ENCODE measurements at regions not wholly inside any gene's neighbourhood (a gene's known extent, or its start where the extent isn't known, plus 50 kb on each side); places are given as distances from the start of the nearest gene placed in this dataset.
"Not testable (repeated sequence)": the region's sequence is repeated elsewhere in the genome, so short reads cannot be mapped to it uniquely, and the experiment has no call there.

DNA sequence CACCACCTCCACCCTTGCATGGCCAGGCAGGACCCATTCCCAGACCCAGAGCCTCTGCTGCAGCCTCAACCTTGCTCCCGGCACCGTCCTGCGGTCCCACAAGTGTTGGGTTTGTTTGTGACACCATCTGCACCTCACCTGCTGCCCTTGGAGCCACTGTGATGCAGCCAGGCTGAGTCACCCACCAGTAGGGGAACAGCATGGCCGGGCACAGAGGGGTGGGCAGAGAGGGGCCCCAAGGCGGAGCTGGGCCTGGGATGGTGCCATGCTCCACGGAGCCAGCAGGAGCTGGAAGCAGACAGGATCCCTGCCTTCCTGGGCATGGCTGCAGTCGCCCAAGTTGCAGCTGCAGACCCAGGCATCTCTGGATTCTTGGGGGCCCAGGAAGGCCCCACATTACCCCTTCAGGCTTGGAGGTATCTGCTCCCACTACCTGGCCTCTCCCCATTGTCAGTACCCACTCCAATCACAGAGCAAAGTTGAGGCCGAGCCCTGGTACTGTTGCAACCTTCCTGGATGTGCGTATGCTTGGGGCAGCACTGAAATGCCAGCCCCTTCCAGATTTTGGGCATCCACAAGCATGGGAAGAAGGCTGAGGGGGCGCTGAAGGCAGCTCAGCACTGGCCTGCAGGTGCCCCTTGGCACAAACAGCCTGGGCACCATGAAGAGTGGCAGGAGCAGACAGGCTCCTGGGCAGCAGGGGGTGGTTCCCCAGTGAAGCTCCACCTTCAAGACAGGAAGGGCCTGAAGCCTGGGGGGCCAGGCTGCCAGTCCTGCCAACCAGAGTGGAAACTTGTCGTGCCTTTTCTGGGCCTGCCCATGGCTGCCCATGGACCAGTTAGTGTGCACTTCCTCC is 172.8 kb downstream of the MATN1 start:
- no peak for FAIRE-seq

- not testable (repeated sequence) for FAIRE-seq
Observed at GRCh38 chr1:30549872-30550271, 173.5 kb downstream of the MATN1 start.

- FAIRE-seq = peak; percentile 92
Observed at GRCh38 chr1:30548294-30548693, 175.1 kb downstream of the MATN1 start.

- FAIRE-seq = not testable (repeated sequence)
Observed at GRCh38 chr1:30547326-30547725, 176.1 kb downstream of the MATN1 start.

GRCh38 chr1:30545365-30545764 is 178.0 kb downstream of the MATN1 start:
- FAIRE-seq = no peak

DNA sequence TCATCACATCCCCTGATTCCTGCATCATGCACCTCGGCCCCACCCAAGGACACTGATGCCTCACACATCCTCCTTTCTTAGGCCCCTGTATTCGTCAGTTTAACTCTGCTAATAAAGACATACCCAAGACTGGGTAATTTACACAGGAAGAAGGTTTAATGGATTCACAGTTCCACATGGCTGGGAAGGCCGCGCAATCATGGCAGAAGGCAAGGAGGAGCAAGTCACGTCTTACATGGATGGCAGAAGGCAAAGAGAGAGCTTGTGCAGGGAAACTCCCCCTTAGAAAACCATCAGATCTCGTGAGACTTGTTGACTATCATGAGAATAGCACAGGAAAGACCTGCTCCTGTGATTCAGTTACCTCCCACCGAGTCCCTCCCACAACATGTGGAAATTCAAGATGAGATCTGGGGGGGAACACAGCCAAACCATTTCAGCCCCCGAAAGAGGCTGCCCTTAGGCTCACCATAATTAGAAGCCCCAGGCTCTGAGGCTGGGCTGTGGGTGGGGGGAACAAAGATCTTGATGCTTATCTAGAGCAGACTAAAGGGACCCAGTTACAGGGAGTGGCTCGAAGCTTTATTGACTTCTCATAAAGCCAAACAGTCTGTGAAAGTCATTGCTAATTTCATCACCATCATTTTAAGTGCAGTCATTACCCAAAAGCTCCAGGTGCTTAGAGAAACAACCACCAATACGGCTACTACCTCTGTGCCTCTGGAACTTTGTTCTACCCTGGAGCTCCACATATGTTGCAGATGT is 181.5 kb downstream of the MATN1 start:
- FAIRE-seq = no peak

- FAIRE-seq = no peak
Observed at GRCh38 chr1:30540611-30541192, 182.7 kb downstream of the MATN1 start.

DNA sequence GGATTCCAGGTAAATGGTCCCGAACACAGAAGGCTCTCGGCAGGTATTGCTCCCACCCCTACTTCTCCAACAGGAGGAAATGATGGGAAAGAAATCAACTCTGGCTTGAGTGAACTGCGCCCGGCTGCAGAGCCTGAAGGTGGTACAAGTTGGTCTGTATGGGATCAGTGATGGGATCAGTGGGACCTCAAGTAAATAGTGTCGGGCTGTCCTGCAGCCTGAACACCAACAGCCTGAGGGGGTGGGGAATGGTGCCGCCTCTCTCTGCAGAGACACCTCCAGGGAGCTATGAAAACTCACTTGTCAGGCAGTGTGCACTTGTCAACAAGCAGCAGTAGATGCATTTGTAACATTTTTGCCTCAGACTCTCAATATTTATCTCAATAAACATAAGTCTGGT is 183.5 kb downstream of the MATN1 start:
- FAIRE-seq = no peak

DNA sequence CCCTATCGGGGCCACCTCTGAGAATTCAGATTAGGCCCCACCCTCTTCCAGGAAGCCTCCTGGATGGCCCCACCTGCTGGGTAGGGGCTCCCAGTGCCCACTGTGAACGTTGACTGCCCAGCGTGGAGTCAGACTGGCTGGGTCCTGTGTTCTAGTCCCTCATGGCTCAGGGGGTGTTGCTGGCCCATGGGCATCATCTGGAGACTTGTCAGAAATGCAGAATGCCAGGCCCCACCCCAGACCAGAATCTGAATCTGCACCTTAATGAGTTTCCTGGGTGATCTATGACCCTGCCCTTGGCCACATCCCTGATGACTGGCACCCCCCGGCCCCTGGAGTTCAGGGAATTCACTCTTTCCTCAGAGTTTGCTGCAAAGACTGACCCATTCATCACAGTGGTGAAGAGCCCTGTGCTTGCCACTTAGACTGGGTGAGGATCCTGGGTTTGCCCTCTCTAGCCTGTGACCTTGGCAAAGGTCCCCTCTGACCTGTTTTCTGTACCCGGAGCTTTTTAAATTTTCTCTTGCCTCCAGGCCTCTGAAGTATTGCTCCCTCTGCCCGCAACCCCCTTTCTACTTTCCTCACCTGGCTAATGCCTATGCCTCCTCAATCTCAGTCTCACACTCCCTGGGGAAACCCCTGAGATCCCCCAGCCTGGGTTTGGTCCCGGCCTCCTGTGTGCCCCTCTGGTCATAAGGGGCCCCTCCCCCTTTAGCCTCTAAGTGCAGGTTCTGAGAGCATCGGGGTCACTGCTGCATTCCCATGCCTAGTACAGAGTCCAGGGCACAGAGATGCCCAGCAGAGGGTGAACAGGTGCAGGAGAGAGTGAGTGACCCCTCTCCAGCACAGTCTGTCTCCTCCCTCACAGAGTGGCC is 184.2 kb downstream of the MATN1 start:
- FAIRE-seq = no peak

GRCh38 chr1:30538226-30538992 is 185.0 kb downstream of the MATN1 start:
- no peak for FAIRE-seq

DNA sequence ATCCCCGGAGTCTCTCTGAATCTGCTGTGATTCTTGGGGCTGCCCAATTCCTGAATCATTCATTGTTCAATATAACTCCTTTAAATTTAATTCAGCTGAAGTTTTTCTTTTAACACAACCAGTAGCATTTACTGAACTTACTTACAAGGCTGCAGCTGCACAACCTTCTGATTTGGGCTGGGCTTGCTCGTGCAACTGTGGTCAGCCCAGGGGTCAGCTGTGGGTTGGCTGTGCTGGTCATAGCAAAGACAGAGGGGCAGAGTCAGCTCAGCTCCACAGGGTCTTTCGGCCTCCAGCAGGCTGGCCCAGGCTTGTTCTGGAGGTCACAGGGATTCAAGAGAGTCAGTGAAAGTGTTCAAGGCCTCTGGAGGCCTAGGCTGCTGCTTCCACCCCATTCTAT is 186.1 kb downstream of the MATN1 start:
- no peak for FAIRE-seq

- FAIRE-seq = no peak
Observed at GRCh38 chr1:30536530-30536929, 186.9 kb downstream of the MATN1 start.

DNA sequence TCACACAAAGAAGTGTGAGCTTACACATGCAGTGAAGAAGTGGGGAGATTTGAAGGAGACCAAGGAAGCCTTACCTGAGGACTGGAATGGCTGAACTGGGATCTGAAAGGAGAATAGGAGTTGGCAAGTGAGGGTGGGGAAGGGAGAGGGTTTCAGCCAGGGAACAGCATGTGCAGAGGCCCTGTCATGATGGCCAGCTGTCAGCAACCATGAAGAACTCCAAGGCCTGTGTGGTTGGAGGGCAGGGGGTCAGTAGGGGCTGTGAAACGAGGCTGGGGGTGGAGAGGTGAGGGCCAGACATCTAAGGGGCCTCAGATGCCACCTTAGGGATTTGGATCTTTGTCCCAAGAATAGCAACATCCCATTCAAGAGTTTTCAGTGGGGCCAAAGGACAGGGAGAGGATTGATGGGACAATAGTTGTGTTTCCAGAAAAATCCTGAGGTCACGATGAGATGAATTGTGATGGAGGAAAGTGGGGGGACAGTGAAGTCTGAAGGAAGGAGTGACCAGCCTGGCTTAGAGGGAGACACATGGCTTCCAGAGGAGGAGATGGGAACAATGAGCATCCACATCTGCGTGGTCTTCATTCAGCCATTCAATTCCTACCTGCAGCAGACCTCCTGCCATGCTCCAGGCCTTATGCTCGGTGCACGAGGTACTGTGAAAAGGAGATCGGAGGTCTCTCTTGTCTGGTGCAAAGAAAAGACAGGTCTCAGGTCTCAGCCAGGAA is 187.6 kb downstream of the MATN1 start:
- no peak for FAIRE-seq

- no peak for FAIRE-seq
Observed at GRCh38 chr1:30534551-30534940, 188.8 kb downstream of the MATN1 start.

DNA sequence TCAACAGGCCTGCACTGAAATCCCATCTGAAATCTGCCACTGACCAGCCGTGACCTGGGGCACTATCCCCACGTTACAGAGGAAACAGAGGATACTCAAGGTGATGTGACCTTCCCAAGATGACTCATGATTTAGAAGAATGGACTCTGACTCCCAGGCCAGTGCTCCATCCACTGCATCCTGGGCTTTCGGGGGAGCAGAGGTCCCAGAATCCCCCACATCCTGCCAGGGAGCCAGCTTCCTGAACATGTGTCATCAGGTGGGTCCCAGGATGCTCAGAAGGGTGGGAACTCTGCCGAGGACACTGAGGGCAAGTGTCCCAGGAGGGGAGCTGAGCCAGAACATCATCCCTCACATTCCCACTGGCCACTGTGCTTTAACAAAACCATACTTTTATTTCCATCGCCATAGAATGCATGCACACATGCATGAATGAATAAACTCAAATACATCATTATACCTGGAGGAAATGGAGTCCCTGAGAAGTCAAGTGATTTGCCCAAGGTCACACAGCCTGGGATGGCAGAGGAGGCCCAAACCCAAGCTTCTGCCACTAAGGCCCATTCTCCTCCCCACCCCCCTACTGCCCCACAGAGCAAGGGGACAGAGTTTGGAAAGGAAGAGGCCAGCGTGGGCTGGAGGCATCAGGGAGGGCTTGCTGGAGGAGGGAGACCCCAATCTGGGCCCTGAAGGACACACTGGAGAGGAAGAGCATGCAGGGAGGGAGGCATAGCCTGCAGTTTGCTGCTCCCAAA is 189.4 kb downstream of the MATN1 start:
- FAIRE-seq = no peak

- no peak for FAIRE-seq
Observed at GRCh38 chr1:30533141-30533540, 190.2 kb downstream of the MATN1 start.

- FAIRE-seq = no peak
Observed at GRCh38 chr1:30532621-30533020, 190.8 kb downstream of the MATN1 start.

- FAIRE-seq = no peak
Observed at GRCh38 chr1:30527511-30528140, 195.8 kb downstream of the MATN1 start.

GRCh38 chr1:30526652-30527345 is 196.6 kb downstream of the MATN1 start:
- FAIRE-seq = no peak

All from TTC549 (cell line).